ENCODE measurements at regions not wholly inside any gene's neighbourhood (a gene's known extent, or its start where the extent isn't known, plus 50 kb on each side); places are given as distances from the start of the nearest gene placed in this dataset.

DNA sequence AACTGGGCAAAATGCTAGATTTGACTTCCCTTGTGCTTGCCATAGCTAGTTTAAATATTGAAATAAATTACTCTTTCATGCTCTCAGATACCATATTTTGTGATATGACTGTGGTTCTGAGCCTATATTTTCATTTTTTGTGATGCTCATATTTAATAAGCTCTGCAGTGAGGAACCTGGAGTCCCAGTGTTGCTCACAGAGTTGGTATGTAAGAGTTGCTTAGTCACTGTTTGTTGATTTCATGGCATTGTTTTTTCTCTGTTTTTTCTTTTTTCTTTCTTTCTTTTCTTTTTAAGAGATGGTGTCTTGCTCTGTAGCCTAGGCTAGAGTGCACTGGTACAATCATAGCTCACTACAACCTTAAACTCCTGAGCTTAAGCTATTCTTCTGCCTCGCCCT lies 750.5 kb upstream of the TMEM132C start:
- Mint-ChIP-seq H3K4me1 (no peaks in the 10 kb centered on the region), H3K27me3 (no peaks in the 10 kb centered on the region), H3K27ac (no peak overlapping the region), H3K4me3 (no peak overlapping the region), H3K9me3 (ENCODE audit: insufficient read depth) (peaks cover 5% of the 10 kb centered on the region)
- ChIA-PET CTCF (no interaction called here), POLR2A (no interaction called here)
- no peaks in the 10 kb centered on the region for H3K79me2 ChIP-seq (ENCODE audit: control insufficient read depth, insufficient read depth, low read length)
- WGBS (ENCODE audit: insufficient coverage), result no CpG with 5 or more reads among the region's 1 CpG
- ATAC-seq (ENCODE audit: low read depth) (no peak), DNase-seq (no peak)
- H4K20me1 ChIP-seq (ENCODE audit: control insufficient read depth, insufficient read depth, low read length, poor library complexity, severe bottlenecking), result no peaks in the 10 kb centered on the region
- intact Hi-C loops (cut with micrococcal nuclease), result no loop called here
- TF ChIP-seq, protein P1, sequence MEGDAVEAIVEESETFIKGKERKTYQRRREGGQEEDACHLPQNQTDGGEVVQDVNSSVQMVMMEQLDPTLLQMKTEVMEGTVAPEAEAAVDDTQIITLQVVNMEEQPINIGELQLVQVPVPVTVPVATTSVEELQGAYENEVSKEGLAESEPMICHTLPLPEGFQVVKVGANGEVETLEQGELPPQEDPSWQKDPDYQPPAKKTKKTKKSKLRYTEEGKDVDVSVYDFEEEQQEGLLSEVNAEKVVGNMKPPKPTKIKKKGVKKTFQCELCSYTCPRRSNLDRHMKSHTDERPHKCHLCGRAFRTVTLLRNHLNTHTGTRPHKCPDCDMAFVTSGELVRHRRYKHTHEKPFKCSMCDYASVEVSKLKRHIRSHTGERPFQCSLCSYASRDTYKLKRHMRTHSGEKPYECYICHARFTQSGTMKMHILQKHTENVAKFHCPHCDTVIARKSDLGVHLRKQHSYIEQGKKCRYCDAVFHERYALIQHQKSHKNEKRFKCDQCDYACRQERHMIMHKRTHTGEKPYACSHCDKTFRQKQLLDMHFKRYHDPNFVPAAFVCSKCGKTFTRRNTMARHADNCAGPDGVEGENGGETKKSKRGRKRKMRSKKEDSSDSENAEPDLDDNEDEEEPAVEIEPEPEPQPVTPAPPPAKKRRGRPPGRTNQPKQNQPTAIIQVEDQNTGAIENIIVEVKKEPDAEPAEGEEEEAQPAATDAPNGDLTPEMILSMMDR (IDR thresholded peaks at IDR 0.05), result no peak
- TF ChIP-seq EZH2 (IDR thresholded peaks at IDR 0.05; ENCODE audit: borderline replicate concordance, insufficient read depth, low read depth, low read length, poor library complexity, severe bottlenecking), result no peak
- H3K4me3 ChIP-seq (ENCODE audit: control extremely low read depth in 1 of 5, extremely low read depth in 1 of 5, insufficient read depth in 1 of 5, low read depth in 2 of 5, low read length in 4 of 5), result no peak overlapping the region
- H3K36me3 ChIP-seq (replicated peaks in 1 of 2; ENCODE audit: control extremely low read depth in 1 of 2, control insufficient read depth in 1 of 2, extremely low read depth in 1 of 2, insufficient read depth in 2 of 2, low read length in 1 of 2), result no peaks in the 10 kb centered on the region
- H2AFZ ChIP-seq (ENCODE audit: insufficient read depth, low read depth, low read length, poor library complexity, severe bottlenecking), result no peak overlapping the region
- H3K27ac ChIP-seq (ENCODE audit: low read length in 2 of 2), result no peak overlapping the region
- H3K27me3 ChIP-seq (replicated peaks in 1 of 4; ENCODE audit: control extremely low read depth in 1 of 4, control insufficient read depth in 3 of 4, insufficient read depth in 4 of 4, low read length in 3 of 4), result no peaks in the 10 kb centered on the region
- no peaks in the 10 kb centered on the region for H3K9me3 ChIP-seq (ENCODE audit: control extremely low read depth in 1 of 3, control insufficient read depth in 2 of 3, insufficient read depth in 1 of 3, low read length in 2 of 3)
- H3K4me1 ChIP-seq (ENCODE audit: control insufficient read depth in 2 of 2, insufficient read depth in 2 of 2, low read length in 2 of 2), result no peaks in the 10 kb centered on the region
- H3K4me2 ChIP-seq (replicated peaks; ENCODE audit: low read depth, low read length, poor library complexity, severe bottlenecking), result no peak overlapping the region
- no peak overlapping the region for H3K9ac ChIP-seq (ENCODE audit: low read length)

DNA sequence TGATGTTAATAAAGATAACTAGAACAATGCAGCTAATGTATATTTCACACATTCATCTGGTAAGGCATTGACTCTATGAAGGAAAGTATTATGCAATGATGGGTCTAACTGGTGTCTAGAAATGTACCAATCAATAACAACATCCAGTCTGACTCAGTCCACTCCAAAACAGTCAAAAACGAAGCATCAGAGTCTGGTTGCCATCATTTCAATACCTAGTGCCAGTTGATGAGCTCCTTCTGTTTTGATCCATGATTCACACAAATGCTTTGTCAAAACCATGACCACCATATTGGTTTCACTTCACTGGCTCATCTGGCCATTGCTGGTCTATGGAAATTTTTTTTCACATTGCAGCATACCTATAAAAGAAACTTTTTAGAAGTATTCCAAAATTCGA lies 747.2 kb upstream of the TMEM132C start:
- TF ChIP-seq EZH2 (IDR thresholded peaks at IDR 0.05; ENCODE audit: borderline replicate concordance, insufficient read depth, low read depth, low read length, poor library complexity, severe bottlenecking), result no peak
- TF ChIP-seq, protein P1 (IDR thresholded peaks at IDR 0.05), result no peak
- WGBS (ENCODE audit: insufficient coverage), result 44% methylated on average over 1 of the region's 2 CpGs
- Histone ChIP-seq H3K9me3 (ENCODE audit: control extremely low read depth in 1 of 3, control insufficient read depth in 2 of 3, insufficient read depth in 1 of 3, low read length in 2 of 3) (peaks cover 0 to 3% (median 0%) of the 10 kb centered on the region in 3 donors), H3K79me2 (ENCODE audit: control insufficient read depth, insufficient read depth, low read length) (no peaks in the 10 kb centered on the region), H3K4me3 (ENCODE audit: control extremely low read depth in 1 of 5, extremely low read depth in 1 of 5, insufficient read depth in 1 of 5, low read depth in 2 of 5, low read length in 4 of 5) (no peak overlapping the region), H2AFZ (ENCODE audit: insufficient read depth, low read depth, low read length, poor library complexity, severe bottlenecking) (no peak overlapping the region), H4K20me1 (ENCODE audit: control insufficient read depth, insufficient read depth, low read length, poor library complexity, severe bottlenecking) (no peaks in the 10 kb centered on the region), H3K27ac (ENCODE audit: low read length in 2 of 2) (no peak overlapping the region), H3K27me3 (replicated peaks in 1 of 4; ENCODE audit: control extremely low read depth in 1 of 4, control insufficient read depth in 3 of 4, insufficient read depth in 4 of 4, low read length in 3 of 4) (no peaks in the 10 kb centered on the region), H3K4me2 (replicated peaks; ENCODE audit: low read depth, low read length, poor library complexity, severe bottlenecking) (no peak overlapping the region), H3K36me3 (replicated peaks in 1 of 2; ENCODE audit: control extremely low read depth in 1 of 2, control insufficient read depth in 1 of 2, extremely low read depth in 1 of 2, insufficient read depth in 2 of 2, low read length in 1 of 2) (no peaks in the 10 kb centered on the region), H3K9ac (ENCODE audit: low read length) (no peak overlapping the region), H3K4me1 (ENCODE audit: control insufficient read depth in 2 of 2, insufficient read depth in 2 of 2, low read length in 2 of 2) (no peaks in the 10 kb centered on the region)
- no peak overlapping the region for H3K27ac Mint-ChIP-seq
- no peaks in the 10 kb centered on the region for H3K4me1 Mint-ChIP-seq
- H3K4me3 Mint-ChIP-seq, result no peak overlapping the region
- DNase-seq, result no peak
- no peaks in the 10 kb centered on the region for H3K27me3 Mint-ChIP-seq
- no peak for ATAC-seq (ENCODE audit: low read depth)
- CTCF ChIA-PET, result no interaction called here
- intact Hi-C loops (cut with micrococcal nuclease), result no loop called here
- peaks cover 5% of the 10 kb centered on the region for H3K9me3 Mint-ChIP-seq (ENCODE audit: insufficient read depth)
- POLR2A ChIA-PET, result no interaction called here

Measured in B cell (primary cell).